Activated T-cell treated with anti-CD3 and anti-CD28 coated beads for 1 hour (primary cell): ENCODE measurements at regions not wholly inside any gene's neighbourhood (a gene's known extent, or its start where the extent isn't known, plus 50 kb on each side); places are given as distances from the start of the nearest gene placed in this dataset.
"Not testable (repeated sequence)": the region's sequence is repeated elsewhere in the genome, so short reads cannot be mapped to it uniquely, and the experiment has no call there.

Source experiments
- DNase-seq: peaks from one replicate; pipeline ENCODE4 v3.0.0-alpha.2; 2020; ENCODE audit warnings: low read depth

GRCh38 chr20:53664121-53664520 lies 70.5 kb upstream of the ZNF217 start:
- DNase-seq, result no peak

DNA sequence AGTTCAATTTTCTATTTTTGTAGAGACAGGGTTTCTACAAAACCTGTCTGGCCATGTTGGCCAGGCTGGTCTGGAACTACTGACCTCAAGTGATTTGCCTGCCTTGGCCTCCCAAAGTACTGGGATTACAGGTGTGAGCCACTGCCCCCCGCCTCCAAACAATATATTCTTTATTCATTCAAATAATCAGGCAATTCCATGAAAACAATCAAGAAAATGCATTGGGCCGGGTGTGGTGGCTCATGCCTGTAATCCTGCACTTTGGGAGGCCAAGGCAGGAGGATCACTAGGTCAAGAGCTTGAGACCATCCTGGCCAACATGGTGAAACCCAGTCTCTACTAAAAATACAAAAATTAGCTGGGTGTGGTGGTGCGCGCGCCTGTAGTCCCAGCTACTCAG lies 69.9 kb upstream of the ZNF217 start:
- not testable (repeated sequence) for DNase-seq

DNA sequence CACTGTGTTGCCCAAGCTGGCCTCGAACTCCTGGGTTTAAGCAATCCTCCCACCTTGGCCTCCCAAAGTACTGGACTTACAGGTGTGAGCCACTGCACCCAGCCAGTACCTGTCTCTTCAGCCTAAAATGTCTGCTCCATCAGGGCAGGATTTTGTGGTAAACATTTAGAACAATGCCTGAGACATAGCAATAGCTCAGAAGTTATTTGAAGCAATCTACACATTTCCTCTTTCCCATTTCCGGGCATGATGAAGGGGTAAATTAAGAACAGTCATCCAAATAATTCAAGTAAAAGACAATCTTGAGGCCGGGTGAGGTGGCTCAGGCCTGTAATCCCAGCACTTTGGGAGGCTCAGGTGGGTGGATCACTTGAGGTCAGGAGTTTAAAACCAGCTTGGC lies 69.0 kb upstream of the ZNF217 start:
- DNase-seq, result no peak

GRCh38 chr20:53660947-53661381 lies 67.3 kb upstream of the ZNF217 start:
- DNase-seq, result no peak

DNA sequence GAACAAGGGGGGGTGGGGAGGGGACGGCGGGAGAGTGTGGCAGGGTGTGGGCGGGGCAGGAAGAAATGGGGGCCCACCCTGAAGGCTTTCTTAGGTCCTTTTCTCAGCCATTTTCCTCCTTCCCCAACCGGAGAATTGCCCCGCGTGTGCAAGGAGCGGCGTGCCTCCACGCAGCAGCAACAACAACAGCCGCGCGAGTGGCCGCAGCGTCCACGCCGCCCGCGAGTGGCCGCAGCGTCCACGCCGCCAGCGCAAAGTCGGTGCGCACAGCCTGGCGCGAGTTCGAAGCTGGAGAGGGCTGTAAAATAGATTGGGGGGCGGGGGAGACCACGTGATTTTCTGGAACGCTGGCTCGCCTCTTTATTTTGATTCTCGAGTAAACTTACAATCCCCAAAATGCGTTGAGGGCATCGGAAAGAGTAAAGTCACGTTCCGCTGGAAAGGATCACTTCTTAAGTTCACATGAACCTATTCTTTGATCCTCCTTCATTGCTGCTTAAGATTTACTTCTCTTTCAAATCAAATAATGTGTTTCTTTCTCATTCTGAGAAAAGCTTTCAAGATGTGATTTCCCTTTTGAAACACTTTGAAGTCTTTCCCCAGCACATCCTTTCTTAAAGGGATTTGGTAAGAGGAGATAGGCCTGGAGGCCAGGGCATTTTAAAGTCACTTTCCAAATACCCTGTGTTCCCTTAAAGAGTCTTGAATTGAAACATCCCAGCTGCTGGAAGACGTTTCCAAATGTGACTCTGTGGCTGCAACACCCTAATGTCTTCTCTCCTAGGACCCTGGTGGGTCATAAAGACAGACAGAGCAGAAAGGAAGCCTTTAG lies 66.7 kb upstream of the ZNF217 start:
- DNase-seq, result no peak

GRCh38 chr20:53658973-53659372 lies 65.3 kb upstream of the ZNF217 start:
- DNase-seq, result no peak

DNA sequence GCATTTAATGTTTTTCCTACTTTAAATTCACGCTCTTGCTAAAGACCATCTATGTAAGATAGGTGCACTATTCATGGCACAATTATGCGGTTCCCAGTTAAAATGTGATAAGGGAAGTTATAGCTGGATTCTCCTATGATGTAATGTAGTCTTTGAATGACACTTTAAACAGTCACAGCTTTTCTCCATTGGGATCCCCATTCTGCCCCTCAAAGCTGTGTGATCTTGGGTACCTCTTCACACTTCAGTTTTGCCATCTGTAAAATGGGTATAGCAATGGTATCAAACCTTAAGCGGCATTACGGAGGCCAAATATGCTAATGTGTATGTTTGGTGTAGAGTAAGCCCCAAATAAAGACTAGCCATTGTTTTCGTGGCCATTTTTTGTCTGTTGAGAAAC lies 64.7 kb upstream of the ZNF217 start:
- no peak for DNase-seq

- DNase-seq, result no peak
These were observed 64.1 kb upstream of the ZNF217 start for GRCh38 chr20:53657732-53658131.

- no peak for DNase-seq
These were observed 63.6 kb upstream of the ZNF217 start for GRCh38 chr20:53657279-53657678.

DNA sequence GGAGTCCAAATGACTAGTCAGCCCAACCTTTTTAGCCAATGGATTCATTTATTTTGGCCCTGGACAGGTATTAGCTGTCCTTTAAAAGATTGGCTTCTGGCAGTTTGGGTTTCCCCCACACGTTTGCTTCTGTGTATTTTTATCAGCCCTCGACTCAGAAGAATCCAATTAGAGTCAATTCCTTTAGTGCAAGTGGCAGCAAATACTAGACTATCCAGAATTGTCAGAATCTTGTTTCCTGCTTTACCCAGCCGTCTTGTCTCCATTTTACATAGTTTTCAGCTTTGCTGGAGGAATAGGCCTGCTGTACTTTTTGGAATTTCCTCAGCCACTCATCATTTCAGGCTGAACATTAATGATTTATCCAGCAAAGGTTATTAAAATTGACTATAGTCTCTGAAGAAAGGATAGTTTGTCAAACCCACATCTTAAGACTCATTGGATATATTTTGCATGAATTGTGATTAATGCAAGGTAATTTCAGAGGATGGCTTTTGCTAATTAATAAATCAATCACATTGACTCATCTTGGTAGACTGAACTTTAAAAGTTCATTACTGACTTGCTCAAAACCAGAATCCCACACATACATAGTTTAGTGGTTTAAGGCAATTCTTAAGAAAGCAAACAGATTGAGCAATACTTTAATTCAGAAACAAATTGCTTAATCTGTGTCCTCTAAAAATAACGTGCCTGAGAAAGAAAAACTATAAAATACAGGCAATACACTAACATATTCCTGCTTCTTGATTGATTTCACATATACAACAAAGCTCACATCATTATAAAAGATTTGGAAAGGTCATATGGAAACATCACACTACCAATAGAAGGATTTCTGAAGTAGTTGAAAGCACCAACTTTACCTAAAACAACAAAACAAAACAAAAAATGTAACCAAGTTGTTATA lies 62.9 kb upstream of the ZNF217 start:
- DNase-seq, result no peak

- no peak for DNase-seq
These were observed 62.1 kb upstream of the ZNF217 start for GRCh38 chr20:53655625-53656292.

DNA sequence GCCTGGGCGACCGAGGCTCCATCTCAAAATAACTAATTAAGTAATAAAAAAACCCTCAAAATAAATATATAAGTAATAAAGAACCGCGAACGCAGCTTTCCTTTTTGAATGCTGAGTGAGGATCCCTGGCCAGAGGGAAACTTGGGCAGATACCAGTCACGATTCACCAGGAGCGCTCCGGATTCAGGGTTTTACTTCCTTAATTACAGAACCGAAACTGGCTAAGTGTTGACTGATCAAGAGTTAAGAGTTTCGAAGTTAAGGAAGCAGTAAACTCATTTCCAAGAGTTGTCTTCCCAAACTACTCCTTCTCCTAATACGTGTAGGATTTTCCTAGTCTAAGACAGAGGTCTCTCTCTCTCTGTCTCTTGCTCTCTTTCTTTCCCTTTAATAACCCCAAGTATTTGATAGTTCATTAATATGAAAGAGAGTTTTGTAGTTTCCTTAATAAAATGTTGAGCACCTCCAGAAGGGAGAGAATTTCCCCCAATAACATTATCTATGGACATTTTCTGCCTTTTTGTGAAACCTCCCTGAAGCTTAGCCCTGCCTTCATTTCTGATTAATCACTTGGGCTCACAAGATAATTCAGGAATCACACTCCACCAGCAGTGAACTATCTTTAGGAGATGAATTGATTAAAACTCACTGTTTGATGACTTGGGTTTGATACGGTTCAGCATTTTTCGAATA lies 61.4 kb upstream of the ZNF217 start:
- DNase-seq, result no peak

- DNase-seq, result not testable (repeated sequence)
These were observed 60.9 kb upstream of the ZNF217 start for GRCh38 chr20:53654521-53654920.

GRCh38 chr20:53652859-53653517 lies 59.3 kb upstream of the ZNF217 start:
- no peak for DNase-seq

DNA sequence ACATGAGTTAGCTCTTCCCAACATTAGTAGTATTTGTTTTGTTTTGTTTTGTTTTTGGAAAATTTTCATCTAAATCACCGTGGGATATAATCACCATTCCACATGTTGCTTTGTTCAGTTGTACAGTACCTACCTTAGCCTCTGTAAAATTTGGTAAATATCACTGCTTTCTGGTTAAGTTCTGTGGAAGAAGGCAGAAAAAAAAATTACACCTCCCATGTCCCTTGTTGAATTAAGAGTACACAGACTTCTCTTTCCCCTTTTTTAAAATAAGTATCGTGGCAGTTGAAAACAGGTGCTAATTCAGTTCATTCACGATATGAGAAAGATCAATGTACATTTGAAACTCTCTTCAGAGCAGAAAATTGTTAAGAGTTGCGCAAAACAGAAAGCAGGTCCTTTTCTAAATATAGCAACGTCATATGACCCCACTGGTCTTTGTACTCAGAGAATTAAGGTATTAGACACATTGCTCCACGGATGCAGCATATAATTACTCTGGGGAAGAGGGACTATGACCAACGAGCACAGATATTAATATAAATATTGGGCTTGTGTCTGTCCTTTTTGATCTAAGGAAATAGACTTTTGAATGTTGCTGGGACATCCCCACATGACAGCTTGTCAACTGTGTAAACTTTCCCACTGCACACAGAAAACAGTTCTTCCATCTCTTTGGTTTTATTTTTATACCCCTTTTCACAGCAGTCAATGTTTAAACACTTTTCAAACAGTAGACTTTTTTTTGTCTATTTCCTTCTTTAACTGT lies 58.6 kb upstream of the ZNF217 start:
- DNase-seq, result no peak

DNA sequence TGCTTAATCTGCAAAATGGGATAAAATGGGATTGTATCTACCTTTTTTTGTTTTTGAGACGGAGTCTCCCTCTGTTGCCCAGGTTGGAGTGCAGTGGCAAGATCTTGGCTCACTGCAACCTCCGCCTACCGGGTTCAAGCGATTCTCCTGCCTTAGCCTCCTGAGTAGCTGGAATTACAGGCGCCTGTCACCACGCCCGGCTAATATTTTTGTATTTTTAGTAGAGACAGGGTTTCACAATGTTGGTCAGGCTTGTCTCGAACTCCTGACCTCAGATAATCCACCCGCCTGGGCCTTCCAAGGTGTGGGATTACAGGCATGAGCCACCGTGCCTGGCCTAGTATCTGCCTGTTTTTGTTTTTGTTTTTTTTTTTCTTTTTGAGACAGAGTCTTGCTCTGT lies 55.9 kb upstream of the ZNF217 start:
- not testable (repeated sequence) for DNase-seq

DNA sequence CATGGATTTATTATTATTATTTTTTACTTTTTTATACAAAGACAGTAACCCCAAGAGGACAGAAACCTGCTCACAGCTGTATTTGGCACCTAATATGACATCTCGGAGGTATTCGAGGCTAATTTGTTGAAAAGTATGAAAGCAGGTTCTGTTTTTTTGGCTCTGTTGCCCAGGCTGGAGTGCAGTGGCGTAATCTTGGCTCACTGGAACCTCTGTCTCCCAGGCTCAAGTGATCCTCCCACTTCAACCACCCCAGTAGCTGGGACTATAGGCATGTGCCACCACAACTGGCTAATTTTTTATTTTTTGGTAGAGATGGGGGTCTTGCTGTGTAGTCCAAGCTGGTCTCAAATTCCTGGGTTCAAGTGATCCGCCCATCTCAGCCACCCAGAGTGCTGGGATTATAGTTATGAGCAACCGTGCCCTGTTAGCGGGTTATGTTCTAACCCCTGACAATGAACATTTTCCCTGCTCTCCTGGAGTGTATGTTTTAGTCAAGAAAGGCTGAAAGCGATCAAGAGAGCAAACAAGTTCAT lies 53.7 kb upstream of the ZNF217 start:
- DNase-seq, result no peak

DNA sequence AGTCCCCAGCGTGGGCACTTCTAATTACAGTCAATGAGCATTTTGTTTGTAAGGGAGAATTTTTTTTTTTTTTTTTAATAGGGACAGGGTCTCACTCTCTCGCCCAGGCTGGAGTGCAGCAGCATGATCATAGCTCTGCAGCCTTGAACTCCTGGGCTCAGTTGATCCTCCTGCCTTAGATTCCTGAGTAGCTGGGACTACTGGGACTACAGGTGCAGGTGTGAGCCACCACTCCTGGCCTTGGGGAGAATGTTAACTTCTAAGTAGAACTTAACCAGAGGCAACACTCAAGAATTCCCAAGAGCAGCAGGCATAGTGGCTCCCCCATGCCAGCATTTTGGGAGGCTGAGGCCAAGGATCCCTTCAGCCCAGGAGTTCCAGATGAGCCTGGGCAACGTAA lies 52.9 kb upstream of the ZNF217 start:
- no peak for DNase-seq

GRCh38 chr20:53645582-53645897 lies 51.9 kb upstream of the ZNF217 start:
- DNase-seq, result no peak

GRCh38 chr20:53644108-53644507 lies 50.5 kb upstream of the ZNF217 start:
- DNase-seq, result not testable (repeated sequence)
